ENCODE measurements at regions not wholly inside any gene's neighbourhood (a gene's known extent, or its start where the extent isn't known, plus 50 kb on each side); places are given as distances from the start of the nearest gene placed in this dataset.

- no peak for FAIRE-seq
Observed at GRCh38 chr2:120424274-120424796, 78.4 kb downstream of the INHBB start.

GRCh38 chr2:120425014-120425413 lies 79.1 kb downstream of the INHBB start:
- no peak for DNase-seq (ENCODE audit: low spot score in 2 of 2)
- no peak for FAIRE-seq

More at GRCh38 chr2:120424274-120424796, 78.4 kb downstream of the INHBB start:
- DNase-seq (ENCODE audit: low spot score in 2 of 2): no peak

- DNase-seq (ENCODE audit: low spot score in 2 of 2) (no peak), FAIRE-seq (no peak)
Observed at GRCh38 chr2:120428748-120429147, 82.8 kb downstream of the INHBB start.

GRCh38 chr2:120429586-120430500 lies 83.9 kb downstream of the INHBB start:
- FAIRE-seq: no peak
- DNase-seq (ENCODE audit: low spot score in 2 of 2): no peak

- no peak for DNase-seq (ENCODE audit: low spot score in 2 of 2)
- no peak for FAIRE-seq
Observed at GRCh38 chr2:120430501-120430830, 84.5 kb downstream of the INHBB start.

GRCh38 chr2:120430957-120431356 lies 85.0 kb downstream of the INHBB start:
- no peak for FAIRE-seq
- DNase-seq (ENCODE audit: low spot score in 2 of 2): no peak

- no peak for FAIRE-seq
Observed at GRCh38 chr2:120431386-120432292, 85.7 kb downstream of the INHBB start.

GRCh38 chr2:120432293-120432975 lies 86.5 kb downstream of the INHBB start:
- DNase-seq (ENCODE audit: low spot score in 2 of 2) (no peak), FAIRE-seq (no peak)

More at GRCh38 chr2:120431386-120432292, 85.7 kb downstream of the INHBB start:
- no peak for DNase-seq (ENCODE audit: low spot score in 2 of 2)

GRCh38 chr2:120432976-120433815 lies 87.3 kb downstream of the INHBB start:
- DNase-seq (ENCODE audit: low spot score in 2 of 2) (no peak), FAIRE-seq (no peak)

GRCh38 chr2:120433816-120434290 lies 87.9 kb downstream of the INHBB start:
- FAIRE-seq (no peak), DNase-seq (ENCODE audit: low spot score in 2 of 2) (no peak)

- DNase-seq (ENCODE audit: low spot score in 2 of 2): no peak
- FAIRE-seq: no peak
Observed at GRCh38 chr2:120434492-120435308, 88.8 kb downstream of the INHBB start.

GRCh38 chr2:120435671-120436459 lies 89.9 kb downstream of the INHBB start:
- FAIRE-seq (no peak), DNase-seq (ENCODE audit: low spot score in 2 of 2) (no peak)

GRCh38 chr2:120436460-120436739 lies 90.5 kb downstream of the INHBB start:
- DNase-seq (ENCODE audit: low spot score in 2 of 2) (no peak), FAIRE-seq (no peak)

GRCh38 chr2:120436885-120437603 lies 91.1 kb downstream of the INHBB start:
- FAIRE-seq (no peak), DNase-seq (ENCODE audit: low spot score in 2 of 2) (no peak)

- FAIRE-seq: no peak
- no peak for DNase-seq (ENCODE audit: low spot score in 2 of 2)
Observed at GRCh38 chr2:120437604-120438000, 91.7 kb downstream of the INHBB start.

GRCh38 chr2:120438301-120439066 lies 92.5 kb downstream of the INHBB start:
- no peak for FAIRE-seq
- no peak for DNase-seq (ENCODE audit: low spot score in 2 of 2)

GRCh38 chr2:120439067-120439368 lies 93.1 kb downstream of the INHBB start:
- DNase-seq (ENCODE audit: low spot score in 2 of 2): no peak
- no peak for FAIRE-seq

Data from frontal cortex (tissue), 3 donors.